ENCODE measurements at regions not wholly inside any gene's neighbourhood (a gene's known extent, or its start where the extent isn't known, plus 50 kb on each side); places are given as distances from the start of the nearest gene placed in this dataset.

GRCh38 chr2:220466251-220466691 is 838.8 kb downstream of the SLC4A3 start:
- ChIA-PET POLR2A (no interaction called here), CTCF (ENCODE audit: low intra/inter-chr PET ratio, low total read pairs) (no interaction called here)
- ATAC-seq, result no peak
- intact Hi-C loops (cut with micrococcal nuclease; ENCODE audit: unreplicated experiment), result no loop called here
- H3K4me3 ChIP-seq (replicated peaks in 1 of 3; ENCODE audit: insufficient read depth in 1 of 3, low read depth in 2 of 3, low read length in 3 of 3), result no peak overlapping the region
- BruUV-seq (replicated peaks), result no TSS peak
- H3K79me2 ChIP-seq (ENCODE audit: insufficient read depth, low read length), result no peaks in the 10 kb centered on the region
- no peak overlapping the region for H3K4me2 ChIP-seq (ENCODE audit: low read depth, low read length)
- H2AFZ ChIP-seq (ENCODE audit: low read length), result no peak overlapping the region
- no peak for FAIRE-seq
- 2% methylated on average over 2 of the region's 2 CpGs for WGBS (ENCODE audit: low lambda C conversion rate)
- no peaks in the 10 kb centered on the region for H3K9me3 ChIP-seq (ENCODE audit: low read length)
- no peak overlapping the region for H3K9ac ChIP-seq (ENCODE audit: insufficient read depth, low read depth, low read length)
- DNase-seq (ENCODE audit: low spot score), result no peak
- H3K36me3 ChIP-seq (replicated peaks in 1 of 2; ENCODE audit: control insufficient read depth in 1 of 2, insufficient read depth in 2 of 2, low read length in 2 of 2), result no peaks in the 10 kb centered on the region
- no peaks in the 10 kb centered on the region for H3K4me1 ChIP-seq (ENCODE audit: insufficient read depth, low read length)
- H4K20me1 ChIP-seq (ENCODE audit: insufficient read depth, low read length), result no peaks in the 10 kb centered on the region
- H3K27ac ChIP-seq (ENCODE audit: extremely low read length, insufficient read depth, low read length), result no peak overlapping the region
- TF ChIP-seq HNRNPK (IDR thresholded peaks at IDR 0.05; ENCODE audit: low read depth, low read length, poor library complexity, severe bottlenecking) (no peak), ZNF850 (CRISPR knock-in tag; conservative IDR thresholded peaks at IDR 0.05) (no peak), RAD21 (CRISPR knock-in tag; IDR thresholded peaks at IDR 0.05) (no peak), ONECUT2 (CRISPR knock-in tag; IDR thresholded peaks at IDR 0.05) (no peak), ZFP36L1 (CRISPR knock-in tag; IDR thresholded peaks at IDR 0.05) (no peak), MTA1 (CRISPR knock-in tag; IDR thresholded peaks at IDR 0.05; ENCODE audit: borderline replicate concordance) (no peak), NRL (CRISPR knock-in tag; IDR thresholded peaks at IDR 0.05; ENCODE audit: borderline replicate concordance) (no peak), ZNF670 (CRISPR knock-in tag; IDR thresholded peaks at IDR 0.05; ENCODE audit: borderline replicate concordance) (no peak), ZNF770 (CRISPR knock-in tag; IDR thresholded peaks at IDR 0.05) (no peak)
- H3K27me3 ChIP-seq (ENCODE audit: control insufficient read depth in 1 of 2, insufficient read depth in 2 of 2, low read length in 2 of 2), result no peaks in the 10 kb centered on the region
- in situ Hi-C loops (cut with HindIII; ENCODE audit: extremely low pct_ligation_motif_present, low pct_unique_long_range_greater_than_20kb), result no loop called here
